ENCODE measurements at regions not wholly inside any gene's neighbourhood (a gene's known extent, or its start where the extent isn't known, plus 50 kb on each side); places are given as distances from the start of the nearest gene placed in this dataset.
"Not testable (repeated sequence)": the region's sequence is repeated elsewhere in the genome, so short reads cannot be mapped to it uniquely, and the experiment has no call there.

DNA sequence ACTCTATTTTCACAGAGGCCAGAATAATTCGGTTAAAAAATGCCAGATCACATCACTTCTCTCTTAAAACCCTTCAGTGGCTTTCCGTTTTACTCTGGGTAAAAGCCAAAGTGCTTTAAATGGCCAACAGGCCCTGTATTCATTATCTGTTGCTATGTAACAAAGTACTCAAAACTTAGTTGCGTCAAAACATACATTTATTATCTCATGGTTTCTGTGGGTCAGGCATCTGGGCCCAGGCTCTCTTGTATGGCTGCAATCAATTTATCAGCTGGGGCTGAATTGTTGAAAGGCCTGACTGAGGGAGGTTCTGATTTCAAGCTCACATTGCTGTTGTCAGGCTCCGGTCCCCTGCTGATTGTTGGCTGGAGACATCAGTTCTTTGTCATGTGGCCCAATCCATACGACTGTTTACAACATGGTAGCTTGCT, 72.7 kb upstream of the H2AZ1 start:
- no peak for DNase-seq

DNA sequence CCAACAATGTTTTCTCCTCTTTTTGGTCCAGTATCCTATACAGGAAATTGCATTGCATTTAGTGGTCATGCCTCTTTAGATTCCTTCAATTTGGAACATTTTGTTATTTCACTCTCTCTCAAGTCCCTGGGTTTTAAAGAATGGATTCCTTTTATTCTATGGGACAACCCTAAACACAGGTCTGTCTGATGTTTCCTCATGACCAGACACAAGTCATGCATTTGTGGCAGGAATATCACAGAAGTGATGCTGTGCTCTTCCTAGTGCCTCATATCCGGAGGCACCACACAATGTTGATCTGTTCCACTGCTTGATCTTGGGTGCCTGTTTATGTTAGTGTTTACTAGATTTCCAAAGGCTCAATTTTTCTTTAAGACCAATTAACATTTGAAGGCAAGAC, 69.7 kb upstream of the H2AZ1 start:
- DNase-seq = no peak

GRCh38 chr4:100017637-100018310, 67.7 kb upstream of the H2AZ1 start:
- DNase-seq = peak; percentile 82

DNA sequence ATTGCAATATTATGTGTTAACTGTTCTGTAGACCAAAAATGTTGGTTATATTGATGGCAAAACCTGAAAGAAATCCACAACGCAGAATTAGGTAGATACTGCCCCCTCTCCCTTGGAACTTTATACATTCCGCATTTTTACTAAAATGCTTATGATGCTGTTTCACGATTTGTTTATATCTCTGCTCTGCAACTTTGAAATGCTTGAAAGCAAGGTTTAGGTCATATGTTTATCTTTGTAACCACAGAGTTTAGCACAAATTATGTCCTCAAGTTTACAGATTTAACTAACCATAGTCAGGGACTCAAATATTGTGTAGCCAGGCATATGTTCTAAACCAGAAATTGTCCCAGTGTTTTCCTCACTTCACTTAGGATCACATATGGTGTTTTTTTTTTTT, 66.1 kb upstream of the H2AZ1 start:
- no peak for DNase-seq

DNA sequence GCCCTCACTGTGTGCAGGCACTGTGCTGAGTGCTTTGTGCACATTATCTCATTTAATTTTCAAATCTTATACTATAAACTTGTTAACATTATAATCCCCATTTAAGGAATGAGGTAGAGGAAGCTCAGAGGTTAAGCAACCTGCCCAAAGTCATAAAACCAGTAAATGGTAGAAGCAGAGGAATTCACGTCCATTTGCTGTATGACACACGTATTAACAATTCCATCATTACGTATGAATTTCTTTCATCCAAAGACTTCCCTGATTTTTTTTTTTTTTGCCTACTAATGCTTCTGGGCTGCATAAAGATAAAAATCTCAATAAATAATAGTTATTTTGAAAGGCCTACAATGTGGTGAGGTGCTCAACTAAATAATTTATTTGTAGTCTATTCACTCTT, 64.5 kb upstream of the H2AZ1 start:
- no peak for DNase-seq

GRCh38 chr4:100009490-100009889, 59.4 kb upstream of the H2AZ1 start:
- no peak for DNase-seq

DNA sequence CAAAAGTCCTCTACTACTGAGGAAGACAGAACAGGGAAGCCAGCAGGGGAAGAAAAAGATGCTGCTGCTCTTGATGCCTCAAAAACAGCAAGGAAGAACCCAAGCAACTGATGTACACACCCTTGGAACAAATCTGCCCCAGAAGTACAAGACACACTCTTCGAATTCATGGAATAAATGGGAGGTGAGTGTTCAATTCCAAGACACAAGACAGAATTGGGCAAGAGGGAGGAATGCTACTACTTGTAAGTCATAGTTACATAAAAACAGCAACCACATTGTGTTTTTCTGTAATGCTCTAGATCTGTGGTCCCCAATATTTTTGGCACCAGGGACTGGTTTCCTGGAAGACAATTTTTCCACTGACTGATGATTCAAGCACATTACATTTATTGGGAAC, 58.0 kb upstream of the H2AZ1 start:
- DNase-seq = no peak

GRCh38 chr4:100006161-100006560, 56.1 kb upstream of the H2AZ1 start:
- not testable (repeated sequence) for DNase-seq

Measured in DMS53 (cell line).